ENCODE measurements at regions not wholly inside any gene's neighbourhood (a gene's known extent, or its start where the extent isn't known, plus 50 kb on each side); places are given as distances from the start of the nearest gene placed in this dataset.
A peak's percentile ranks its signal among the peaks of the same experiment; 100 is the strongest.

DNA sequence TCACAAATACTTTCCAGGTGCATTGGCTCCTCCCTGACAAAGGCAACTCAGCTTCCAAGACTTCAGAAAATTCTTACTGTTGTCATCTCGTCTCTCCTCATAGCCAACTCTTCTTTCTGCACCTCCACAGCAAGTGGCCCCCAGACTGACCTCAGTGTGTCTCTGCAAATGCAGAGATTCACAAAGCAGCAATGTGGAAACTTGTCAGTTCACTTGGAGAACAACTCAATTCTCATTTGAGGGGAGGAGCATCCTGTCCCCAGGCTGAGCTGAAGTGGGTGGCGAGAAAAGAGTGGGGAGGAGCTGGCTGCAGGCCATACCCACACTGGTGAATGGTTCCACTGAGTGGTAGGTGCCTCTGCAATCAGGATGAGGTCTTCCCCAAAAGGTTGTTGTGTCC is 248.7 kb upstream of the IL12A start:
- H3K9me3 ChIP-seq: no peaks in the 10 kb centered on the region
- 70% methylated on average over 2 of the region's 2 CpGs for WGBS (ENCODE audit: insufficient coverage, low coverage, low lambda C conversion rate, missing lambda C conversion rate)
- H3K27me3 ChIP-seq: no peaks in the 10 kb centered on the region
- no peak for DNase-seq
- H3K4me1 ChIP-seq: peaks cover 0 to 17% (median 2%) of the 10 kb centered on the region in 4 donors
- H3K27ac ChIP-seq: no peak overlapping the region
- intact Hi-C loops (cut with DNase I): no loop called here
- no peaks in the 10 kb centered on the region for H3K36me3 ChIP-seq
- ATAC-seq: no peak
- no peak for TF ChIP-seq POLR2A (IDR thresholded peaks at IDR 0.05)
- TF ChIP-seq, protein P1, sequence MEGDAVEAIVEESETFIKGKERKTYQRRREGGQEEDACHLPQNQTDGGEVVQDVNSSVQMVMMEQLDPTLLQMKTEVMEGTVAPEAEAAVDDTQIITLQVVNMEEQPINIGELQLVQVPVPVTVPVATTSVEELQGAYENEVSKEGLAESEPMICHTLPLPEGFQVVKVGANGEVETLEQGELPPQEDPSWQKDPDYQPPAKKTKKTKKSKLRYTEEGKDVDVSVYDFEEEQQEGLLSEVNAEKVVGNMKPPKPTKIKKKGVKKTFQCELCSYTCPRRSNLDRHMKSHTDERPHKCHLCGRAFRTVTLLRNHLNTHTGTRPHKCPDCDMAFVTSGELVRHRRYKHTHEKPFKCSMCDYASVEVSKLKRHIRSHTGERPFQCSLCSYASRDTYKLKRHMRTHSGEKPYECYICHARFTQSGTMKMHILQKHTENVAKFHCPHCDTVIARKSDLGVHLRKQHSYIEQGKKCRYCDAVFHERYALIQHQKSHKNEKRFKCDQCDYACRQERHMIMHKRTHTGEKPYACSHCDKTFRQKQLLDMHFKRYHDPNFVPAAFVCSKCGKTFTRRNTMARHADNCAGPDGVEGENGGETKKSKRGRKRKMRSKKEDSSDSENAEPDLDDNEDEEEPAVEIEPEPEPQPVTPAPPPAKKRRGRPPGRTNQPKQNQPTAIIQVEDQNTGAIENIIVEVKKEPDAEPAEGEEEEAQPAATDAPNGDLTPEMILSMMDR (IDR thresholded peaks at IDR 0.05): no peak
- H3K4me3 ChIP-seq: no peak overlapping the region

DNA sequence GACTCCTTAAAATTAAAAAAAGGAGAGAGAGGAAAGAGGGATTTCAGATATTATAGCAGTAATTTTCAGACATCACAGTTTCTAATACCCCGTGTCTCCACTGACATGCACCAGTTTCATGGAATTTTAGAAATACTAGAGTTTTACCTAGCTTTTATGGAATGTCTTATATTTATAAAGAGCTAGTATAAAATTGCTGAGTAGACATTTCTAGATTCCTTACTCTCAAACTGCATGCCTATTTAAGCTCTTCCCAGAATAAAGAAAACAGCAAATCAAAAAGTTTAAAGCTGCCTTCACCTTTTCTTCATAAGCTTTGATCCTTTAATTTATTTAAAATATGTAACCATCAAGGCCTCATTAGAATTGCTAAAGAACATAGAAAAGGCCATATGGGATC is 247.4 kb upstream of the IL12A start:
- Histone ChIP-seq H3K4me3 (no peak overlapping the region), H3K4me1 (peaks cover 0 to 17% (median 2%) of the 10 kb centered on the region in 4 donors), H3K36me3 (no peaks in the 10 kb centered on the region), H3K27ac (no peak overlapping the region), H3K27me3 (no peaks in the 10 kb centered on the region), H3K9me3 (no peaks in the 10 kb centered on the region)
- no peak for TF ChIP-seq POLR2A (IDR thresholded peaks at IDR 0.05)
- TF ChIP-seq, protein P1 (IDR thresholded peaks at IDR 0.05): no peak
- WGBS (ENCODE audit: insufficient coverage, low coverage, low lambda C conversion rate, missing lambda C conversion rate): 91% methylated on average over 1 of the region's 1 CpG
- ATAC-seq (no peak), DNase-seq (no peak)
- intact Hi-C loops (cut with DNase I): no loop called here

DNA sequence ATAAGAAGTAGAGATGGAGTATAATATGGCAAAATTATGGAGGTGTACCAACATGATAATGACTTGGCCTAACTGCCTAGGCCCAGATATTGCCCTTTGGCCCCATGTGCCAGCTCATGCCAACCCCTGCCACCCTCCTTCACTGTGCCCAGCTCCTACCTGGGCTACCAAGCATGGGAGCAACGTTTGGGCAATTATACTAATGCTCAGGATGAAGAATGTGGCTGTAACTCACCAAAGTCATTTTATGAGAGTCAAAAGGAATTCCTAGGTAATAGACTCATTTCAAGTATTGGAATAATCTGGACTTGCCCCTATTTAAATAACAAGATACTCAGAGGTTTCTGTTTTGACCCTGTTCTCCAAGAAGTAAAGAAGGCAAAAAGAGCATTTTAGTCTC is 240.2 kb upstream of the IL12A start:
- intact Hi-C loops (cut with DNase I): no loop called here
- no peaks in the 10 kb centered on the region for H3K9me3 ChIP-seq
- H3K4me3 ChIP-seq: no peak overlapping the region
- DNase-seq: peak in 1 of 3 donors; percentile 54
- no peak for TF ChIP-seq POLR2A (IDR thresholded peaks at IDR 0.05)
- TF ChIP-seq, protein P1 (IDR thresholded peaks at IDR 0.05): no peak
- H3K4me1 ChIP-seq: peaks cover 0 to 28% (median 8%) of the 10 kb centered on the region in 4 donors
- 25% methylated on average over 1 of the region's 1 CpG for WGBS (ENCODE audit: insufficient coverage, low coverage, low lambda C conversion rate, missing lambda C conversion rate)
- no peaks in the 10 kb centered on the region for H3K36me3 ChIP-seq
- no peak overlapping the region for H3K27ac ChIP-seq
- ATAC-seq: peak; percentile 46 to 58 (median 52)
- H3K27me3 ChIP-seq: no peaks in the 10 kb centered on the region

DNA sequence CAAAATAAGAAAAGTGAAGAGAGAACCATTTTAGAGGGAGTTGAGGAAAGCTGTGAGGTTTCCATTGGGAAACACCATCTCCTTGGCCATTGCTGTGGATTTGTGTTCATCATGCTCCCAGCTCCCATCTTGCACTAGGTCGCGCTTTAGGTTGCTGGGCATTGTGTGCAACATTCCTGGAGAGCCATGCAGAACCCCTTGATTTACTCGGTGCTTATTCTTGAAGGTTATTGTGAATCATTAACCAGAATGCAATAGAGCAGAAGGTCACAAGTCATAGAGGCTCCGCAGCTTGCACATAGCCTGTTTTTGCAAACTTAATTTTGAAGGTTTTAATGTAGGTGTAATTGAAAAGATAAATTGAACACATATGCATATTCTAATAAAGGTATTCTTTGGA is 239.2 kb upstream of the IL12A start:
- no peak for TF ChIP-seq POLR2A (IDR thresholded peaks at IDR 0.05)
- TF ChIP-seq, protein P1 (IDR thresholded peaks at IDR 0.05): no peak
- WGBS (ENCODE audit: insufficient coverage, low coverage, low lambda C conversion rate, missing lambda C conversion rate): 26% methylated on average over 4 of the region's 4 CpGs
- Histone ChIP-seq H3K27me3 (no peaks in the 10 kb centered on the region), H3K4me3 (no peak overlapping the region), H3K27ac (peak overlapping the region in 1 of 3 donors; percentile 7), H3K4me1 (peaks cover 0 to 23% (median 8%) of the 10 kb centered on the region in 4 donors), H3K36me3 (no peaks in the 10 kb centered on the region), H3K9me3 (no peaks in the 10 kb centered on the region)
- DNase-seq (no peak), ATAC-seq (peak; percentile 75 to 90 (median 84))
- intact Hi-C loops (cut with DNase I): no loop called here

DNA sequence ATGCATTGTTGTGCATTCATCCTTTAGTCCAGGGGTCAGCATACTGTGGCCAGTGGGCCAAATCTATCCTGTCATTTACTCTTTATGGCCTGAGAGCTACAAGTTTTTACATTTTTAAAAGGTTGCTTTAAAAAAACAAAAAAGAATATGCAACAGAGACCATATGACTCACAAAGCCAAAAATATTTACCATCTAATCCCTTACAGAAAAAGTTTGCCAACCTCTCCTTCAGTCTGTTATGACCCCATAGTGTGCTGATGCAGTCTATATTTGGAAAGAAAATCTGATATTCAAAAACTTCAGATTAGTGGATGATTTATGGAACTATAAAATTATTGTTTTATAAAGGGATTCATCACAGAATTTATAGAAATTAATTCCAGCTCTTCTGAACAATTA is 237.5 kb upstream of the IL12A start:
- ATAC-seq (no peak), DNase-seq (no peak)
- Histone ChIP-seq H3K4me1 (peaks cover 0 to 21% (median 8%) of the 10 kb centered on the region in 4 donors), H3K27ac (no peak overlapping the region), H3K4me3 (no peak overlapping the region), H3K36me3 (no peaks in the 10 kb centered on the region), H3K27me3 (no peaks in the 10 kb centered on the region), H3K9me3 (no peaks in the 10 kb centered on the region)
- intact Hi-C loops (cut with DNase I): no loop called here
- no peak for TF ChIP-seq POLR2A (IDR thresholded peaks at IDR 0.05)
- TF ChIP-seq, protein P1 (IDR thresholded peaks at IDR 0.05): no peak
